Liver (tissue), 3 donors: ENCODE measurements at regions not wholly inside any gene's neighbourhood (a gene's known extent, or its start where the extent isn't known, plus 50 kb on each side); places are given as distances from the start of the nearest gene placed in this dataset.

Experiments used
- SP1 ChIP-seq: IDR thresholded peaks from 2 replicates; pipeline ENCODE4 v1.6.1; 2018; ENCODE audit warnings: antibody characterized with exemption, mild to moderate bottlenecking
- TAF1 ChIP-seq: conservative IDR thresholded peaks from 2 replicates; pipeline ENCODE4 v1.6.1; 2016; ENCODE audit warnings: antibody characterized with exemption, mild to moderate bottlenecking
- YY1 ChIP-seq: IDR thresholded peaks from 2 replicates; pipeline ENCODE4 v1.6.1; 2016; ENCODE audit warnings: antibody characterized with exemption, mild to moderate bottlenecking
- TF ChIP-seq, protein P1 (sequence below): IDR thresholded peaks from 2 replicates; pipeline ENCODE4 v1.6.1; 2016; ENCODE audit warnings: antibody characterized with exemption
- TF ChIP-seq, protein P2 (sequence below): fragments of 150-350 bp; IDR thresholded peaks from 2 replicates; pipeline ENCODE4 v1.5.1; 2017; ENCODE audit warnings: improper control_type of control experiment, low read depth, low read length; ENCODE audit not compliant: missing input control
- TF ChIP-seq, protein P3 (sequence below): IDR thresholded peaks from 2 replicates; pipeline ENCODE4 v1.6.1; 2016; ENCODE audit warnings: antibody characterized with exemption
- donor health status: healthy.
- donor health status: healthy.

- TF ChIP-seq, protein P1, sequence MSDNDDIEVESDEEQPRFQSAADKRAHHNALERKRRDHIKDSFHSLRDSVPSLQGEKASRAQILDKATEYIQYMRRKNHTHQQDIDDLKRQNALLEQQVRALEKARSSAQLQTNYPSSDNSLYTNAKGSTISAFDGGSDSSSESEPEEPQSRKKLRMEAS: no peak
- TF ChIP-seq, protein P2, sequence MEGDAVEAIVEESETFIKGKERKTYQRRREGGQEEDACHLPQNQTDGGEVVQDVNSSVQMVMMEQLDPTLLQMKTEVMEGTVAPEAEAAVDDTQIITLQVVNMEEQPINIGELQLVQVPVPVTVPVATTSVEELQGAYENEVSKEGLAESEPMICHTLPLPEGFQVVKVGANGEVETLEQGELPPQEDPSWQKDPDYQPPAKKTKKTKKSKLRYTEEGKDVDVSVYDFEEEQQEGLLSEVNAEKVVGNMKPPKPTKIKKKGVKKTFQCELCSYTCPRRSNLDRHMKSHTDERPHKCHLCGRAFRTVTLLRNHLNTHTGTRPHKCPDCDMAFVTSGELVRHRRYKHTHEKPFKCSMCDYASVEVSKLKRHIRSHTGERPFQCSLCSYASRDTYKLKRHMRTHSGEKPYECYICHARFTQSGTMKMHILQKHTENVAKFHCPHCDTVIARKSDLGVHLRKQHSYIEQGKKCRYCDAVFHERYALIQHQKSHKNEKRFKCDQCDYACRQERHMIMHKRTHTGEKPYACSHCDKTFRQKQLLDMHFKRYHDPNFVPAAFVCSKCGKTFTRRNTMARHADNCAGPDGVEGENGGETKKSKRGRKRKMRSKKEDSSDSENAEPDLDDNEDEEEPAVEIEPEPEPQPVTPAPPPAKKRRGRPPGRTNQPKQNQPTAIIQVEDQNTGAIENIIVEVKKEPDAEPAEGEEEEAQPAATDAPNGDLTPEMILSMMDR: no peak
- TF ChIP-seq SP1 (no peak), YY1 (no peak), TAF1 (no peak)
- TF ChIP-seq, protein P3, sequence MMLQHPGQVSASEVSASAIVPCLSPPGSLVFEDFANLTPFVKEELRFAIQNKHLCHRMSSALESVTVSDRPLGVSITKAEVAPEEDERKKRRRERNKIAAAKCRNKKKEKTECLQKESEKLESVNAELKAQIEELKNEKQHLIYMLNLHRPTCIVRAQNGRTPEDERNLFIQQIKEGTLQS: no peak
Observed at GRCh38 chr4:128697323-128697722, 112.2 kb upstream of the JADE1 start.
